Progenitor cell of endocrine pancreas (in vitro differentiated cells): ENCODE measurements at regions not wholly inside any gene's neighbourhood (a gene's known extent, or its start where the extent isn't known, plus 50 kb on each side); places are given as distances from the start of the nearest gene placed in this dataset.

Experiments
- DNase-seq: peaks from one replicate; pipeline ENCODE4 v3.0.0; 2021; ENCODE audit warnings: low spot score; ENCODE audit not compliant: unreplicated experiment
- H3K27ac Mint-ChIP-seq: 2 replicates; pipeline ENCODE4 v1.8.0; 2021; ENCODE audit warnings: mild to moderate bottlenecking, moderate library complexity, mixed read lengths
- H3K27me3 Mint-ChIP-seq: 2 replicates; pipeline ENCODE4 v1.8.0; 2021; ENCODE audit warnings: mixed read lengths
- H3K36me3 Mint-ChIP-seq: 2 replicates; pipeline ENCODE4 v1.8.0; 2022; ENCODE audit warnings: mixed read lengths; ENCODE audit not compliant: insufficient read depth
- H3K4me1 Mint-ChIP-seq: 2 replicates; pipeline ENCODE4 v1.8.0; 2021; ENCODE audit warnings: low read depth, mixed read lengths
- H3K4me3 Mint-ChIP-seq: 2 replicates; pipeline ENCODE4 v1.8.0; 2021; ENCODE audit warnings: low read depth, mild to moderate bottlenecking, moderate library complexity, mixed read lengths
- H3K9me3 Mint-ChIP-seq: 2 replicates; pipeline ENCODE4 v1.8.0; 2021; ENCODE audit warnings: low read depth, mixed read lengths
- CTCF ChIP-seq: fragments of 200-600 bp; sonication (generic); IDR thresholded peaks from one replicate; pipeline ENCODE4 v1.5.0; 2021; ENCODE audit warnings: antibody characterized with exemption, mild to moderate bottlenecking; ENCODE audit not compliant: unreplicated experiment

GRCh38 chr1:221286399-221286798 lies 407.2 kb downstream of the HLX start:
- DNase-seq: no peak
- Mint-ChIP-seq H3K27ac (no peak overlapping the region), H3K9me3 (peaks cover 12% of the 10 kb centered on the region), H3K27me3 (no peaks in the 10 kb centered on the region), H3K4me1 (no peaks in the 10 kb centered on the region), H3K4me3 (no peak overlapping the region), H3K36me3 (no peaks in the 10 kb centered on the region)
- no peak for TF ChIP-seq CTCF

GRCh38 chr1:221289103-221289502 lies 409.9 kb downstream of the HLX start:
- no peak for TF ChIP-seq CTCF
- H3K27me3 Mint-ChIP-seq: no peaks in the 10 kb centered on the region

GRCh38 chr1:221290669-221291068 lies 411.4 kb downstream of the HLX start:
- H3K4me3 Mint-ChIP-seq: no peak overlapping the region
- H3K4me1 Mint-ChIP-seq: no peaks in the 10 kb centered on the region
- TF ChIP-seq CTCF: no peak
- no peak for DNase-seq
- no peaks in the 10 kb centered on the region for H3K9me3 Mint-ChIP-seq
- no peaks in the 10 kb centered on the region for H3K36me3 Mint-ChIP-seq
- H3K27me3 Mint-ChIP-seq: no peaks in the 10 kb centered on the region
- H3K27ac Mint-ChIP-seq: no peak overlapping the region

More at GRCh38 chr1:221289103-221289502, 409.9 kb downstream of the HLX start:
- no peak overlapping the region for H3K27ac Mint-ChIP-seq
- no peak overlapping the region for H3K4me3 Mint-ChIP-seq
- no peaks in the 10 kb centered on the region for H3K9me3 Mint-ChIP-seq
- no peak for DNase-seq
- no peaks in the 10 kb centered on the region for H3K36me3 Mint-ChIP-seq
- H3K4me1 Mint-ChIP-seq: no peaks in the 10 kb centered on the region

- DNase-seq: no peak
- H3K9me3 Mint-ChIP-seq: no peaks in the 10 kb centered on the region
- H3K27me3 Mint-ChIP-seq: no peaks in the 10 kb centered on the region
- no peaks in the 10 kb centered on the region for H3K36me3 Mint-ChIP-seq
- TF ChIP-seq CTCF: no peak
- H3K4me1 Mint-ChIP-seq: no peaks in the 10 kb centered on the region
- H3K27ac Mint-ChIP-seq: no peak overlapping the region
- no peak overlapping the region for H3K4me3 Mint-ChIP-seq
Measured at GRCh38 chr1:221291113-221291512, 411.9 kb downstream of the HLX start.

- TF ChIP-seq CTCF: no peak
- Mint-ChIP-seq H3K9me3 (no peaks in the 10 kb centered on the region), H3K27me3 (no peaks in the 10 kb centered on the region), H3K4me1 (no peaks in the 10 kb centered on the region), H3K4me3 (no peak overlapping the region), H3K27ac (no peak overlapping the region), H3K36me3 (no peaks in the 10 kb centered on the region)
- no peak for DNase-seq
Measured at GRCh38 chr1:221292652-221293051, 413.4 kb downstream of the HLX start.
